ACC112 (cell line): ENCODE measurements at regions not wholly inside any gene's neighbourhood (a gene's known extent, or its start where the extent isn't known, plus 50 kb on each side); places are given as distances from the start of the nearest gene placed in this dataset.

ENCODE experiments used
- H2AFZ ChIP-seq: fragments of 200-600 bp; sonication (generic); one replicate; pipeline ENCODE4 v1.6.0; 2017; ENCODE audit warnings: antibody characterized with exemption, low read length; ENCODE audit not compliant: unreplicated experiment
- H3K27ac ChIP-seq: fragments of 200-600 bp; sonication (generic); 2 replicates; pipeline ENCODE4 v1.5.1; 2014; ENCODE audit warnings: low read depth, mild to moderate bottlenecking, antibody characterized with exemption, low read length, moderate library complexity
- H3K27me3 ChIP-seq: fragments of 200-600 bp; sonication (generic); 2 replicates; pipeline ENCODE4 v1.6.1; 2014; ENCODE audit warnings: mild to moderate bottlenecking, antibody characterized with exemption, low read length, moderate library complexity, mixed read lengths; ENCODE audit not compliant: insufficient read depth
- H3K36me3 ChIP-seq: fragments of 200-600 bp; sonication (generic); 2 replicates; pipeline ENCODE4 v1.6.1; 2016; ENCODE audit warnings: mild to moderate bottlenecking, antibody characterized with exemption, low read length, moderate library complexity, mixed read lengths; ENCODE audit not compliant: insufficient read depth
- H3K4me1 ChIP-seq: fragments of 200-600 bp; sonication (generic); one replicate; pipeline ENCODE4 v1.6.1; 2016; ENCODE audit warnings: low read length, mixed read lengths; ENCODE audit not compliant: insufficient read depth, unreplicated experiment, control insufficient read depth
- H3K4me3 ChIP-seq: fragments of 200-600 bp; sonication (generic); 2 replicates; pipeline ENCODE4 v1.5.1; 2014; ENCODE audit warnings: mild to moderate bottlenecking, low read depth, low read length
- H3K79me2 ChIP-seq: fragments of 200-600 bp; sonication (generic); one replicate; pipeline ENCODE4 v1.6.0; 2016; ENCODE audit warnings: low read length; ENCODE audit not compliant: control insufficient read depth, unreplicated experiment, insufficient read depth

GRCh38 chr2:52107124-52107523 lies 1075.2 kb upstream of the NRXN1 start:
- Histone ChIP-seq H3K27me3 (no peaks in the 10 kb centered on the region), H3K27ac (no peak overlapping the region), H3K79me2 (no peaks in the 10 kb centered on the region), H3K4me1 (no peaks in the 10 kb centered on the region), H2AFZ (no peak overlapping the region), H3K4me3 (no peak overlapping the region), H3K36me3 (no peaks in the 10 kb centered on the region)

- no peak overlapping the region for H3K4me3 ChIP-seq
- no peak overlapping the region for H3K27ac ChIP-seq
These were observed 1065.1 kb upstream of the NRXN1 start for GRCh38 chr2:52097071-52097470.

GRCh38 chr2:52084759-52085158 lies 1052.8 kb upstream of the NRXN1 start:
- no peak overlapping the region for H3K4me3 ChIP-seq
- H3K79me2 ChIP-seq = no peaks in the 10 kb centered on the region
- H3K27ac ChIP-seq = no peak overlapping the region
- no peak overlapping the region for H2AFZ ChIP-seq
- H3K4me1 ChIP-seq = no peaks in the 10 kb centered on the region
- H3K36me3 ChIP-seq = no peaks in the 10 kb centered on the region
- no peaks in the 10 kb centered on the region for H3K27me3 ChIP-seq

More at GRCh38 chr2:52097071-52097470, 1065.1 kb upstream of the NRXN1 start:
- no peak overlapping the region for H2AFZ ChIP-seq
- no peaks in the 10 kb centered on the region for H3K79me2 ChIP-seq
- no peaks in the 10 kb centered on the region for H3K36me3 ChIP-seq
- H3K27me3 ChIP-seq = no peaks in the 10 kb centered on the region
- H3K4me1 ChIP-seq = no peaks in the 10 kb centered on the region

GRCh38 chr2:52083214-52083613 lies 1051.3 kb upstream of the NRXN1 start:
- Histone ChIP-seq H3K27ac (no peak overlapping the region), H3K27me3 (no peaks in the 10 kb centered on the region), H3K4me1 (no peaks in the 10 kb centered on the region), H2AFZ (no peak overlapping the region), H3K79me2 (no peaks in the 10 kb centered on the region), H3K36me3 (no peaks in the 10 kb centered on the region), H3K4me3 (no peak overlapping the region)

- Histone ChIP-seq H2AFZ (no peak overlapping the region), H3K27me3 (no peaks in the 10 kb centered on the region), H3K36me3 (no peaks in the 10 kb centered on the region), H3K79me2 (no peaks in the 10 kb centered on the region), H3K27ac (no peak overlapping the region), H3K4me1 (no peaks in the 10 kb centered on the region), H3K4me3 (no peak overlapping the region)
These were observed 1050.7 kb upstream of the NRXN1 start for GRCh38 chr2:52082646-52083045.

DNA sequence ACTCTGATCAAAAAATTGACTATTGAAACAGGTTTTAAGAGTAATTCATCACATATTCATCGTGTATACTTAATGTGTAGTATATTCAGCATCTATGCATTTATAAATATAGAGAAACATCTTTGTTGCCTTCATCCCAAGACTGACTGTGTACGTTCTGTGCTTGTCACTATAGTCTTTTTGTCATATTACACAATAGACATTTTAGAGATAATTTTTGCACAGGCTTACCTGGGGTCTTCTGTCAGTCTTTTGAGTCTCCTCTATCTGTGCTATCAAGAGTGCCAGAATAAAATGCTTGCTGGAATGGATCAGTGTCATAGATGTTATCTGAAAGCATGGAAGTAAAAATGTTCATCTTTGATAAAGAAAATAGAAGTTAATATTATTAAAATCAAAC lies 1047.7 kb upstream of the NRXN1 start:
- H3K27ac ChIP-seq = no peak overlapping the region
- H3K4me3 ChIP-seq = no peak overlapping the region
- H3K36me3 ChIP-seq = no peaks in the 10 kb centered on the region
- H3K79me2 ChIP-seq = no peaks in the 10 kb centered on the region
- no peak overlapping the region for H2AFZ ChIP-seq
- H3K4me1 ChIP-seq = no peaks in the 10 kb centered on the region
- no peaks in the 10 kb centered on the region for H3K27me3 ChIP-seq

DNA sequence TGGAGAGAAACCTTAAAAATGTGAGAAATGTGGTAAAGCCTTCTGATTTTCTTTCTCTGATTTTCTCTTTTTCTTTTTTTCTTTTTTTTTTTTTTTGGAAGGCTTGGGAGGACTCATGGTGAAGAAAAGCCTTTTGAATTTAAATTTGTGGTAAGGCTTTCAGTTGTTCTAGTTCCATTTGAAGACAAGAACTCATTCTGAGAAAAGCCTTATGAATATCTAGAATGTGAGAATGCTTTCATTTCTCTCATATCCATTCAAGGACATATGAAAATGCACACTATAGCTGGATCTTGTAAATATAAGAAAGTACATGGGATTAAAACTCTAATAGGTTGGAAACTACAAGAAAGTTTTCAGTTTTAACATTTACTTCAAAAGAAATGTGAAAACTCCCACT lies 1045.2 kb upstream of the NRXN1 start:
- Histone ChIP-seq H3K4me3 (no peak overlapping the region), H2AFZ (no peak overlapping the region)

GRCh38 chr2:52074130-52074719 lies 1042.3 kb upstream of the NRXN1 start:
- Histone ChIP-seq H3K79me2 (no peaks in the 10 kb centered on the region), H3K4me1 (no peaks in the 10 kb centered on the region), H3K27ac (no peak overlapping the region), H3K36me3 (no peaks in the 10 kb centered on the region), H2AFZ (no peak overlapping the region), H3K27me3 (no peaks in the 10 kb centered on the region), H3K4me3 (no peak overlapping the region)

More for the DNA sequence above, 1045.2 kb upstream of the NRXN1 start:
- Histone ChIP-seq H3K79me2 (no peaks in the 10 kb centered on the region), H3K4me1 (no peaks in the 10 kb centered on the region), H3K36me3 (no peaks in the 10 kb centered on the region), H3K27ac (no peak overlapping the region), H3K27me3 (no peaks in the 10 kb centered on the region)

- H3K4me3 ChIP-seq = no peak overlapping the region
- no peak overlapping the region for H2AFZ ChIP-seq
- no peak overlapping the region for H3K27ac ChIP-seq
- H3K36me3 ChIP-seq = no peaks in the 10 kb centered on the region
- no peaks in the 10 kb centered on the region for H3K27me3 ChIP-seq
- no peaks in the 10 kb centered on the region for H3K79me2 ChIP-seq
- H3K4me1 ChIP-seq = no peaks in the 10 kb centered on the region
These were observed 1041.0 kb upstream of the NRXN1 start for GRCh38 chr2:52072949-52073348.

DNA sequence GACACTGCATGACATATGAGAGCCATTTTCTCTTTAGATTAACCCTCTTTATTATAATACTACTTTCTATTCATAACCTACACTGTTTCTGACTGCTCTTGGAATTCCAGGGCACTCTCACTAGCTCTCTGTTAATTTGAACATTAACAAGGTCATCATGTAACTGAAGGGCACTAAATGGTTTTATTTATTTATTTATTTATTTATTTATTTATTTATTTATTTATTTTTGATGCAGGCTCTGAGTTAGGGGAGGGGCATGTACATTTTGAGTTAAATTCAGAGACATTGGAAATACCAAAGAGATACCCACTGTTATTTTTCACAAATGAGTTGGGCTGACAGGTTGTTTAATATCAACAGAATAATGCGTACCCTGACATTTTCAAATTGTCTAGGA lies 1038.7 kb upstream of the NRXN1 start:
- Histone ChIP-seq H3K27ac (no peak overlapping the region), H3K27me3 (no peaks in the 10 kb centered on the region), H3K4me1 (no peaks in the 10 kb centered on the region), H3K79me2 (no peaks in the 10 kb centered on the region), H3K4me3 (no peak overlapping the region), H3K36me3 (no peaks in the 10 kb centered on the region), H2AFZ (no peak overlapping the region)

- Histone ChIP-seq H3K4me1 (no peaks in the 10 kb centered on the region), H3K36me3 (no peaks in the 10 kb centered on the region), H2AFZ (no peak overlapping the region), H3K27ac (no peak overlapping the region), H3K79me2 (no peaks in the 10 kb centered on the region), H3K27me3 (no peaks in the 10 kb centered on the region), H3K4me3 (no peak overlapping the region)
These were observed 1032.3 kb upstream of the NRXN1 start for GRCh38 chr2:52064234-52064633.
